Neural crest cell (in vitro differentiated cells): ENCODE measurements at regions not wholly inside any gene's neighbourhood (a gene's known extent, or its start where the extent isn't known, plus 50 kb on each side); places are given as distances from the start of the nearest gene placed in this dataset.

Source experiments
- DNase-seq: peaks from one replicate; pipeline ENCODE4 v3.0.0; 2021; ENCODE audit warnings: low read depth, mixed read lengths, low spot score
- H3K27ac Mint-ChIP-seq: one replicate; pipeline ENCODE4 v1.8.0; 2021; ENCODE audit warnings: mild to moderate bottlenecking, mixed read lengths; ENCODE audit not compliant: unreplicated experiment
- H3K27me3 Mint-ChIP-seq: 2 replicates; pipeline ENCODE4 v1.8.0; 2021; ENCODE audit warnings: low read depth, mild to moderate bottlenecking, mixed read lengths
- H3K36me3 Mint-ChIP-seq: 2 replicates; pipeline ENCODE4 v1.8.0; 2021; ENCODE audit warnings: low read depth, mild to moderate bottlenecking, mixed read lengths
- H3K4me1 Mint-ChIP-seq: 2 replicates; pipeline ENCODE4 v1.8.0; 2021; ENCODE audit warnings: mixed read lengths
- H3K4me3 Mint-ChIP-seq: one replicate; pipeline ENCODE4 v1.8.0; 2021; ENCODE audit warnings: mild to moderate bottlenecking, mixed read lengths
- H3K9me3 Mint-ChIP-seq: 2 replicates; pipeline ENCODE4 v1.8.0; 2021; ENCODE audit warnings: mixed read lengths
- TF ChIP-seq, protein P1 (sequence below): fragments of 200-600 bp; sonication (generic); conservative IDR thresholded peaks from 2 replicates; pipeline ENCODE4 v1.5.0; 2021; ENCODE audit warnings: antibody characterized with exemption, mild to moderate bottlenecking

DNA sequence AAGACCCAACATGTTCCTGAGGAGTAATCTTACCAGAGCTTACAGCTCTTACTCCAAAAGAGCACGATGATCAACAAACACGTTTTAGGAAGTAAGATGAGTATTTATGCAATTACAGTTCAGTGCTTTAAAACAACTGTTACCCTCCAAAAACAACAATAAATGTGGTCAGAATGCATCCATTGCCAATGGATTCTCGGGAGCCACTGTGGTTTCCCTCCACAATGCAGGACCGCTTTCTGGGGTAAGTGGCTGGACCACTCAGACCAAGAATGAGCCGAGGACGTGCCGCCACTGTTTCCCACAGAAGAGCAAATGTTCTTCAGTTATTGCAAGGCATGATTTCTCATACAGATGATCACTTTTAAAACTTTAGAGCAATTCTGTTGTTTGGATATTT is 232.3 kb upstream of the MKLN1 start:
- Mint-ChIP-seq H3K4me3 (no peak overlapping the region), H3K36me3 (no peaks in the 10 kb centered on the region), H3K9me3 (no peaks in the 10 kb centered on the region), H3K27ac (no peak overlapping the region), H3K27me3 (peaks cover 2% of the 10 kb centered on the region), H3K4me1 (no peaks in the 10 kb centered on the region)
- TF ChIP-seq, protein P1, sequence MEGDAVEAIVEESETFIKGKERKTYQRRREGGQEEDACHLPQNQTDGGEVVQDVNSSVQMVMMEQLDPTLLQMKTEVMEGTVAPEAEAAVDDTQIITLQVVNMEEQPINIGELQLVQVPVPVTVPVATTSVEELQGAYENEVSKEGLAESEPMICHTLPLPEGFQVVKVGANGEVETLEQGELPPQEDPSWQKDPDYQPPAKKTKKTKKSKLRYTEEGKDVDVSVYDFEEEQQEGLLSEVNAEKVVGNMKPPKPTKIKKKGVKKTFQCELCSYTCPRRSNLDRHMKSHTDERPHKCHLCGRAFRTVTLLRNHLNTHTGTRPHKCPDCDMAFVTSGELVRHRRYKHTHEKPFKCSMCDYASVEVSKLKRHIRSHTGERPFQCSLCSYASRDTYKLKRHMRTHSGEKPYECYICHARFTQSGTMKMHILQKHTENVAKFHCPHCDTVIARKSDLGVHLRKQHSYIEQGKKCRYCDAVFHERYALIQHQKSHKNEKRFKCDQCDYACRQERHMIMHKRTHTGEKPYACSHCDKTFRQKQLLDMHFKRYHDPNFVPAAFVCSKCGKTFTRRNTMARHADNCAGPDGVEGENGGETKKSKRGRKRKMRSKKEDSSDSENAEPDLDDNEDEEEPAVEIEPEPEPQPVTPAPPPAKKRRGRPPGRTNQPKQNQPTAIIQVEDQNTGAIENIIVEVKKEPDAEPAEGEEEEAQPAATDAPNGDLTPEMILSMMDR = no peak
- no peak for DNase-seq

DNA sequence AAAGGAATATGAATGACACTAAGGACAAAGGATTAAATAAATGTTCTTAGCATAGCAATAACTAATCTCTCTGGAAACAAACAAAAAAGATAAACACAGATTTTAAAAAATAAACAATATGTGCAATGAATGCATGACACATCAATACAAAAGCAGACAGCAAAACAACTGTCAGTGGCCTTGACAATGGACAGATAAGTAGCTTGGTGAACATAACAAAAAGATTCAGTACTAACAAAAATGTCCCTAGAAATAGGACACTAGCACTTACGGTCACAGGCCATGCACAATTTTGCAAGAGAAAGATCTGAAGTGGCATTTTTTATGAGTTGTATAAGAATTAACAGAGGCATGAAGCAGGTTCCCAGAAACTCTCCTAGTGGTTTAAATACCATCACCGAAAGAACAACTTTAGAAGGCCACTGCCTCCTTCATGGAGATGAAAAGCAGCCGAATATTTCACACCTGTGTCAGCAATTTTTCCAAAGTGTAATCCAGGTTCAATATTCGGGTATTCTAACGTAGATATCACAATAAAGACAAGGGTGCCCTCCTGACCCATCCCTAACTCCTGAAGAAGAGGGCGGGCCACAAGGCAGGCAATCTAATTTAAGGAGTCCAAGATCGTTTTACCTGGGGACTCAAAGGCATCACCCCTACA is 231.3 kb upstream of the MKLN1 start:
- H3K27me3 Mint-ChIP-seq = peaks cover 2% of the 10 kb centered on the region
- no peak overlapping the region for H3K4me3 Mint-ChIP-seq
- no peak for DNase-seq
- H3K36me3 Mint-ChIP-seq = no peaks in the 10 kb centered on the region
- no peaks in the 10 kb centered on the region for H3K4me1 Mint-ChIP-seq
- TF ChIP-seq, protein P1 = no peak
- no peak overlapping the region for H3K27ac Mint-ChIP-seq
- H3K9me3 Mint-ChIP-seq = no peaks in the 10 kb centered on the region

DNA sequence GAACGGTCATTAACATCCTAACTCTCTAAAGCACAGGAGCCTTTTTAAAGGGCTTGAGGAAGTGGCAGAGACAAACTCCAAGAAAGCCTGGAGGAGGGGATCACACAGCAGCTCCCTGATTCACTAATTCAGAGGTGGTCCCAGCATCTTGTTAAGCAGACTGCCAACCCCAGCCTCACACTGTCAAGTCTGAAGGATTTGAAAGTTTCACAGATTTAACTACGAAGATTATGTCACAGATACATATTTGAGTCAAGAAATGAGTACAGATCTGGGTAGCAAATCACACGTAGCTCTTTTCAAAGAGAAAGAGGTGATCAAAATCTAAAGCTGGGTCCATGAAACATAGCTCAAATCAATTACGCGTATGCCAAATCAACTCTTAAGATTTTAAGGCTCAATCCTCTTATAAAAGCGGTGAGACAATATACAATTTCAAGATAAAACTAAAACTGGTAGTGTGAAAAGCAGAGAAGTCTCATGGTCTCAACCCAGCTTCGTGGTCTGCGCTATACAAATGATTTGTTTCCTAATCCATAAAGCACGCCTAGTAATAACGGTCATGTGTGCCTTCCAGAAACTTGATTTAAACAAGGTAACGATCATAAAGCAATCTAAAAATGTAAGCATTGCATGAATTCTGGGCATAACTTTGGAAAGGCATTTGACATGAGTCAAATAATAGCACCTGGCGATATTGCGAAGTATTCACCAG is 229.9 kb upstream of the MKLN1 start:
- peaks cover 2% of the 10 kb centered on the region for H3K27me3 Mint-ChIP-seq
- DNase-seq = no peak
- TF ChIP-seq, protein P1 = no peak
- H3K9me3 Mint-ChIP-seq = no peaks in the 10 kb centered on the region
- no peak overlapping the region for H3K4me3 Mint-ChIP-seq
- H3K4me1 Mint-ChIP-seq = no peaks in the 10 kb centered on the region
- H3K27ac Mint-ChIP-seq = no peak overlapping the region
- H3K36me3 Mint-ChIP-seq = no peaks in the 10 kb centered on the region

DNA sequence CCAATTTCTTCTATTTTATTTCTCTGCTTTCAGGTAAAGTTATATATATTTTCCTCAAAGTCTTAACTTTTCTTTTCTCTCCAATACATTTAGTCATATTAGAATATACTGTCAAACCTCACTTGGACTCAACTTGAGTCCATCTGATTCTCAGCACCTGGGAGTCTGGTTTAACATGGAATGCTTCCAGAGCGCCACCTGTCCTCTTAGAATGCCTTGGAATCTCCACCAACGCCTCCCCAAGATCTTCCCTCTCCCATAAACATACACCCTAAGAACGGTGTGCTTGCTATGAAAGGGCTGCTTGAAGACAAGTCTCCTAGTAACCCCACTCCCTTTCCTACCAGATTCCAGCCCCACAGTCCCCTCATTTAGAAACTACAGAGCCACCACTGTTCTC is 229.1 kb upstream of the MKLN1 start:
- no peak for DNase-seq
- H3K9me3 Mint-ChIP-seq = no peaks in the 10 kb centered on the region
- peaks cover 3% of the 10 kb centered on the region for H3K27me3 Mint-ChIP-seq
- H3K36me3 Mint-ChIP-seq = no peaks in the 10 kb centered on the region
- no peaks in the 10 kb centered on the region for H3K4me1 Mint-ChIP-seq
- H3K4me3 Mint-ChIP-seq = no peak overlapping the region
- no peak overlapping the region for H3K27ac Mint-ChIP-seq
- TF ChIP-seq, protein P1 = no peak

DNA sequence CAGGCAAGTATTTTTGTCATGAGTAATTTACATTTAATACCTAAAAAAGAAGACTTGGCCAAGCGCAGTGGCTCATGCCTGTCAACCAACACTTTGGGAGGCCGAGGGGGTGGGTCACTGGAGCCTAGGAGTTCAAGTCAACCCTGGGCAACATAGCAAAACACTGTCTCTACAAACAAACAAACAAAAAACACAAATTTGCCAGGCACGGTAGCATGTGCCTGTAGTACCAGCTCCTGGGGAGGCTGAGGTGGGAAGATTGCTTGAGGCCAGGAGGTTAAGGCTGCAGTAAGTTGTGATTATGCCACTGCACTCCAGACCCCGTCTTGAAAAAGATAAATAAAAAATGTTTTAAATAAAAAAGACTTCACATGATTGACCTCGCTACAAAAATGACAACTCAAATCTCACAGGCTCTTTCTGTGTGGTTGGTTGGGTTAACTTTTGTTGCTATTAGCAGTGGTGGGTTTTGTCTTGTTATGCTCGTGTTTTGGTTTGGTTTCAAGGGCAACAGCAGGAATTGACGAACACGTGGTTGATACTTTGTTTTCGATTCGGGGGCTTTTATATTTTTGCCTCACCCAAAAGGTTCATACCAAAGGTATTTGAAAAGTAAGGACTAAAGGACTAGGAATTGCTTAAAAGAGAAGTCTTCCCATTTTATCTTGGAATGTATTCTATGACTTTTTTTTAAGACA is 227.2 kb upstream of the MKLN1 start:
- Mint-ChIP-seq H3K4me3 (no peak overlapping the region), H3K9me3 (no peaks in the 10 kb centered on the region), H3K36me3 (no peaks in the 10 kb centered on the region), H3K27me3 (peaks cover 23% of the 10 kb centered on the region), H3K4me1 (peaks cover 5% of the 10 kb centered on the region), H3K27ac (no peak overlapping the region)
- no peak for DNase-seq
- TF ChIP-seq, protein P1 = no peak
